ENCODE measurements at regions not wholly inside any gene's neighbourhood (a gene's known extent, or its start where the extent isn't known, plus 50 kb on each side); places are given as distances from the start of the nearest gene placed in this dataset.
"Not testable (repeated sequence)": the region's sequence is repeated elsewhere in the genome, so short reads cannot be mapped to it uniquely, and the experiment has no call there.

GRCh38 chr21:35178098-35178497, 129.0 kb upstream of the RUNX1 start:
- no peak for DNase-seq

GRCh38 chr21:35172231-35172630, 123.1 kb upstream of the RUNX1 start:
- no peak for DNase-seq

- DNase-seq: no peak
Observed at GRCh38 chr21:35171385-35171784, 122.3 kb upstream of the RUNX1 start.

GRCh38 chr21:35170818-35171217, 121.7 kb upstream of the RUNX1 start:
- no peak for DNase-seq

- DNase-seq: no peak
Observed at GRCh38 chr21:35170244-35170643, 121.1 kb upstream of the RUNX1 start.

- no peak for DNase-seq
Observed at GRCh38 chr21:35169574-35169973, 120.5 kb upstream of the RUNX1 start.

- DNase-seq: no peak
Observed at GRCh38 chr21:35168735-35169134, 119.6 kb upstream of the RUNX1 start.

GRCh38 chr21:35164971-35165483, 115.9 kb upstream of the RUNX1 start:
- no peak for DNase-seq

GRCh38 chr21:35164380-35164779, 115.3 kb upstream of the RUNX1 start:
- no peak for DNase-seq

GRCh38 chr21:35163411-35163810, 114.3 kb upstream of the RUNX1 start:
- DNase-seq: no peak

GRCh38 chr21:35162831-35163230, 113.7 kb upstream of the RUNX1 start:
- DNase-seq: no peak

- no peak for DNase-seq
Observed at GRCh38 chr21:35159881-35160280, 110.8 kb upstream of the RUNX1 start.

GRCh38 chr21:35157374-35157773, 108.3 kb upstream of the RUNX1 start:
- DNase-seq: not testable (repeated sequence)

GRCh38 chr21:35156293-35157278, 107.5 kb upstream of the RUNX1 start:
- DNase-seq: no peak

GRCh38 chr21:35154788-35155187, 105.7 kb upstream of the RUNX1 start:
- no peak for DNase-seq

- DNase-seq: no peak
Observed at GRCh38 chr21:35153671-35154070, 104.6 kb upstream of the RUNX1 start.

GRCh38 chr21:35150562-35151226, 101.6 kb upstream of the RUNX1 start:
- no peak for DNase-seq

- no peak for DNase-seq
Observed at GRCh38 chr21:35149698-35150097, 100.6 kb upstream of the RUNX1 start.

- no peak for DNase-seq
Observed at GRCh38 chr21:35147439-35147838, 98.3 kb upstream of the RUNX1 start.

GRCh38 chr21:35145626-35146233, 96.6 kb upstream of the RUNX1 start:
- no peak for DNase-seq

- DNase-seq: no peak
Observed at GRCh38 chr21:35144978-35145377, 95.9 kb upstream of the RUNX1 start.

- DNase-seq: no peak
Observed at GRCh38 chr21:35142036-35142815, 93.1 kb upstream of the RUNX1 start.

- DNase-seq: no peak
Observed at GRCh38 chr21:35139382-35139715, 90.2 kb upstream of the RUNX1 start.

All from COR-L47 (cell line).